ENCODE measurements at regions not wholly inside any gene's neighbourhood (a gene's known extent, or its start where the extent isn't known, plus 50 kb on each side); places are given as distances from the start of the nearest gene placed in this dataset.
"Not testable (repeated sequence)": the region's sequence is repeated elsewhere in the genome, so short reads cannot be mapped to it uniquely, and the experiment has no call there.

- ChIA-PET POLR2A (no interaction called here), CTCF (no interaction called here)
- Histone ChIP-seq H3K4me3 (ENCODE audit: control extremely low read depth in 1 of 5, extremely low read depth in 1 of 5, insufficient read depth in 1 of 5, low read depth in 2 of 5, low read length in 4 of 5) (no peak overlapping the region), H3K9ac (ENCODE audit: low read length) (no peak overlapping the region), H2AFZ (ENCODE audit: insufficient read depth, low read depth, low read length, poor library complexity, severe bottlenecking) (no peak overlapping the region), H3K36me3 (replicated peaks in 1 of 2; ENCODE audit: control extremely low read depth in 1 of 2, control insufficient read depth in 1 of 2, extremely low read depth in 1 of 2, insufficient read depth in 2 of 2, low read length in 1 of 2) (no peaks in the 10 kb centered on the region), H3K79me2 (ENCODE audit: control insufficient read depth, insufficient read depth, low read length) (no peaks in the 10 kb centered on the region), H3K4me2 (replicated peaks; ENCODE audit: low read depth, low read length, poor library complexity, severe bottlenecking) (no peak overlapping the region), H3K9me3 (ENCODE audit: control extremely low read depth in 1 of 3, control insufficient read depth in 2 of 3, insufficient read depth in 1 of 3, low read length in 2 of 3) (no peaks in the 10 kb centered on the region), H3K27me3 (replicated peaks in 1 of 4; ENCODE audit: control extremely low read depth in 1 of 4, control insufficient read depth in 3 of 4, insufficient read depth in 4 of 4, low read length in 3 of 4) (no peaks in the 10 kb centered on the region), H3K4me1 (ENCODE audit: control insufficient read depth in 2 of 2, insufficient read depth in 2 of 2, low read length in 2 of 2) (no peaks in the 10 kb centered on the region), H4K20me1 (ENCODE audit: control insufficient read depth, insufficient read depth, low read length, poor library complexity, severe bottlenecking) (no peaks in the 10 kb centered on the region), H3K27ac (ENCODE audit: low read length in 2 of 2) (no peak overlapping the region)
- Mint-ChIP-seq H3K27ac (no peak overlapping the region), H3K27me3 (no peaks in the 10 kb centered on the region), H3K4me1 (no peaks in the 10 kb centered on the region), H3K4me3 (no peak overlapping the region), H3K9me3 (ENCODE audit: insufficient read depth) (no peaks in the 10 kb centered on the region)
- no peak for ATAC-seq (ENCODE audit: low read depth)
- intact Hi-C loops (cut with micrococcal nuclease), result no loop called here
- no peak for TF ChIP-seq EZH2 (IDR thresholded peaks at IDR 0.05; ENCODE audit: borderline replicate concordance, insufficient read depth, low read depth, low read length, poor library complexity, severe bottlenecking)
- TF ChIP-seq, protein P1, sequence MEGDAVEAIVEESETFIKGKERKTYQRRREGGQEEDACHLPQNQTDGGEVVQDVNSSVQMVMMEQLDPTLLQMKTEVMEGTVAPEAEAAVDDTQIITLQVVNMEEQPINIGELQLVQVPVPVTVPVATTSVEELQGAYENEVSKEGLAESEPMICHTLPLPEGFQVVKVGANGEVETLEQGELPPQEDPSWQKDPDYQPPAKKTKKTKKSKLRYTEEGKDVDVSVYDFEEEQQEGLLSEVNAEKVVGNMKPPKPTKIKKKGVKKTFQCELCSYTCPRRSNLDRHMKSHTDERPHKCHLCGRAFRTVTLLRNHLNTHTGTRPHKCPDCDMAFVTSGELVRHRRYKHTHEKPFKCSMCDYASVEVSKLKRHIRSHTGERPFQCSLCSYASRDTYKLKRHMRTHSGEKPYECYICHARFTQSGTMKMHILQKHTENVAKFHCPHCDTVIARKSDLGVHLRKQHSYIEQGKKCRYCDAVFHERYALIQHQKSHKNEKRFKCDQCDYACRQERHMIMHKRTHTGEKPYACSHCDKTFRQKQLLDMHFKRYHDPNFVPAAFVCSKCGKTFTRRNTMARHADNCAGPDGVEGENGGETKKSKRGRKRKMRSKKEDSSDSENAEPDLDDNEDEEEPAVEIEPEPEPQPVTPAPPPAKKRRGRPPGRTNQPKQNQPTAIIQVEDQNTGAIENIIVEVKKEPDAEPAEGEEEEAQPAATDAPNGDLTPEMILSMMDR (IDR thresholded peaks at IDR 0.05), result no peak
- 76% methylated on average over 4 of the region's 6 CpGs for WGBS (ENCODE audit: insufficient coverage)
- DNase-seq, result no peak
These were observed 104.9 kb upstream of the ZWINT start for GRCh38 chr10:56466005-56466404.

DNA sequence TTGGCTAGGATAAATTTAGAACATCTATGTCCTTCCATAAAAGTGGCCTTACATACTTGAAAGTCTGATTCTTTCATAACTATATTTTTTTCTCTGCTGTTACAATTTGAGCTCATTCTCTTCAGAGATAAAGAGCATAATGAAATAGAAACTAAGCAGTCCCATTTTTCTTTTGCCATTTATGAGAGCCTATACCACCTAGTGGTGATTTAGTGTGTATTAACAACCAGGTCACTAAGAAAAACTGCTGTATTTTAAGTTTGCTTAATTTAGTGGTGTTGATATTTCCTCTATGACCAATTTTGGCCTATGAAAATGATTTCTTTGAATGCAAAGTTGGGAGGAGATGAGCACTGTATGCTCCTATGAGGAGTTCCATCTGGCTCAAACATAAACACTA, 88.7 kb upstream of the ZWINT start:
- POLR2A ChIA-PET, result no interaction called here
- H3K27ac Mint-ChIP-seq, result no peak overlapping the region
- Histone ChIP-seq H3K9me3 (ENCODE audit: control extremely low read depth in 1 of 3, control insufficient read depth in 2 of 3, insufficient read depth in 1 of 3, low read length in 2 of 3) (peaks cover 0 to 7% (median 0%) of the 10 kb centered on the region in 3 donors), H3K36me3 (replicated peaks in 1 of 2; ENCODE audit: control extremely low read depth in 1 of 2, control insufficient read depth in 1 of 2, extremely low read depth in 1 of 2, insufficient read depth in 2 of 2, low read length in 1 of 2) (no peaks in the 10 kb centered on the region), H2AFZ (ENCODE audit: insufficient read depth, low read depth, low read length, poor library complexity, severe bottlenecking) (no peak overlapping the region), H3K9ac (ENCODE audit: low read length) (no peak overlapping the region), H3K4me1 (ENCODE audit: control insufficient read depth in 2 of 2, insufficient read depth in 2 of 2, low read length in 2 of 2) (no peaks in the 10 kb centered on the region), H3K79me2 (ENCODE audit: control insufficient read depth, insufficient read depth, low read length) (no peaks in the 10 kb centered on the region), H3K27me3 (replicated peaks in 1 of 4; ENCODE audit: control extremely low read depth in 1 of 4, control insufficient read depth in 3 of 4, insufficient read depth in 4 of 4, low read length in 3 of 4) (no peaks in the 10 kb centered on the region), H3K4me3 (ENCODE audit: control extremely low read depth in 1 of 5, extremely low read depth in 1 of 5, insufficient read depth in 1 of 5, low read depth in 2 of 5, low read length in 4 of 5) (no peak overlapping the region), H4K20me1 (ENCODE audit: control insufficient read depth, insufficient read depth, low read length, poor library complexity, severe bottlenecking) (no peaks in the 10 kb centered on the region), H3K4me2 (replicated peaks; ENCODE audit: low read depth, low read length, poor library complexity, severe bottlenecking) (no peak overlapping the region), H3K27ac (ENCODE audit: low read length in 2 of 2) (no peak overlapping the region)
- TF ChIP-seq, protein P1 (IDR thresholded peaks at IDR 0.05), result no peak
- TF ChIP-seq EZH2 (IDR thresholded peaks at IDR 0.05; ENCODE audit: borderline replicate concordance, insufficient read depth, low read depth, low read length, poor library complexity, severe bottlenecking), result no peak
- DNase-seq, result no peak
- H3K9me3 Mint-ChIP-seq (ENCODE audit: insufficient read depth), result no peaks in the 10 kb centered on the region
- ATAC-seq (ENCODE audit: low read depth), result no peak
- intact Hi-C loops (cut with micrococcal nuclease), result no loop called here
- no peak overlapping the region for H3K4me3 Mint-ChIP-seq
- CTCF ChIA-PET, result no interaction called here
- H3K4me1 Mint-ChIP-seq, result no peaks in the 10 kb centered on the region
- H3K27me3 Mint-ChIP-seq, result no peaks in the 10 kb centered on the region

- H3K36me3 ChIP-seq (replicated peaks in 1 of 2; ENCODE audit: control extremely low read depth in 1 of 2, control insufficient read depth in 1 of 2, extremely low read depth in 1 of 2, insufficient read depth in 2 of 2, low read length in 1 of 2); H3K27me3 Mint-ChIP-seq; H3K9me3 ChIP-seq (ENCODE audit: control extremely low read depth in 1 of 3, control insufficient read depth in 2 of 3, insufficient read depth in 1 of 3, low read length in 2 of 3); CTCF ChIA-PET; H3K9ac ChIP-seq (ENCODE audit: low read length); H3K4me3 Mint-ChIP-seq; H4K20me1 ChIP-seq (ENCODE audit: control insufficient read depth, insufficient read depth, low read length, poor library complexity, severe bottlenecking); POLR2A ChIA-PET; H3K4me3 ChIP-seq (ENCODE audit: control extremely low read depth in 1 of 5, extremely low read depth in 1 of 5, insufficient read depth in 1 of 5, low read depth in 2 of 5, low read length in 4 of 5); H3K4me1 ChIP-seq (ENCODE audit: control insufficient read depth in 2 of 2, insufficient read depth in 2 of 2, low read length in 2 of 2); DNase-seq; H3K79me2 ChIP-seq (ENCODE audit: control insufficient read depth, insufficient read depth, low read length); H3K27me3 ChIP-seq (replicated peaks in 1 of 4; ENCODE audit: control extremely low read depth in 1 of 4, control insufficient read depth in 3 of 4, insufficient read depth in 4 of 4, low read length in 3 of 4); H3K4me2 ChIP-seq (replicated peaks; ENCODE audit: low read depth, low read length, poor library complexity, severe bottlenecking); H3K9me3 Mint-ChIP-seq (ENCODE audit: insufficient read depth); H3K4me1 Mint-ChIP-seq; ATAC-seq (ENCODE audit: low read depth); H3K27ac ChIP-seq (ENCODE audit: low read length in 2 of 2); H2AFZ ChIP-seq (ENCODE audit: insufficient read depth, low read depth, low read length, poor library complexity, severe bottlenecking); H3K27ac Mint-ChIP-seq; intact Hi-C loops (cut with micrococcal nuclease): not testable (repeated sequence)
- WGBS (ENCODE audit: insufficient coverage), result 86% methylated on average over 9 of the region's 10 CpGs
These were observed 86.6 kb upstream of the ZWINT start for GRCh38 chr10:56447613-56448012.
